ENCODE measurements at regions not wholly inside any gene's neighbourhood (a gene's known extent, or its start where the extent isn't known, plus 50 kb on each side); places are given as distances from the start of the nearest gene placed in this dataset.

- no CpG with 5 or more reads among the region's 6 CpGs for WGBS (ENCODE audit: insufficient coverage, low lambda C conversion rate)
- Histone ChIP-seq H3K27me3 (ENCODE audit: control insufficient read depth, insufficient read depth, low read length) (no peaks in the 10 kb centered on the region), H3K27ac (ENCODE audit: low read length) (no peak overlapping the region), H3K4me1 (ENCODE audit: control insufficient read depth, insufficient read depth, low read length) (no peaks in the 10 kb centered on the region), H3K9me3 (ENCODE audit: control insufficient read depth, low read depth, low read length) (no peaks in the 10 kb centered on the region), H3K36me3 (ENCODE audit: control insufficient read depth, insufficient read depth, low read length) (no peaks in the 10 kb centered on the region), H3K4me3 (ENCODE audit: low read length) (no peak overlapping the region)
- no peak for DNase-seq
Measured at GRCh38 chr13:32828711-32829110, 187.5 kb upstream of the KL start.

- no peak overlapping the region for H3K27ac ChIP-seq (ENCODE audit: low read length)
Measured at GRCh38 chr13:32829269-32829668, 187.0 kb upstream of the KL start.

DNA sequence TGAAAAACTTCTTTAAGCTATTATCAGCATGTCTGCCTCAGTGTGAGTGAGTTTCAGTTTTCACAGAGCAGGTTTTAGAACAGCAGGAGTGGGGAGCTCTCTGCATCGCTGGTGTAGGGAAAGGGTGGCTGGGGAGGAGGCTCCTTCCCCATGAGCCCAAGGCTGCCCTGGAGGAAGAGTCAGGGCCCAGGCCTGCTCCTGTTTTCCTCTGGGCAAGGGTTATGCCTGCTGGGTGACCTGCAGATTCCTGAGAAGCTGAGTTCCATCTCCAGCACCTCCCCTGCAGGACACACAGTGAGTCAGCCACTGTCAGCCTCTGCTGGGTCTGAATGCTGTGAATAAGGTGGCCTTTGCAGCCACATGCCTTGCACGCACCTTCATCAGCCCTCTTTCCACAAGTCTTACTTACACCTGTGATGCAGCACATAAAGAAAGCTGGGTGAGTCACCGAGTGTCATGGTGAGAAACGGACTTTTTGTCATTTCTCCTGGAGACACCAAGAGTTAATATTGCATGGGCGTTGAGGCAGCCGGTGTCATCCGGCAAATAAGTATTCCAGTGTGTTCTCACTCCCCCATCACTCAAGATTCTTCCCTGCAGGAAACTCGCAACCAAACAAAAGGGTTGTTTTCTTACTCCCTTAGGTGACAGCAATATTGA, 186.4 kb upstream of the KL start:
- DNase-seq = no peak
- no peaks in the 10 kb centered on the region for H3K27me3 ChIP-seq (ENCODE audit: control insufficient read depth, insufficient read depth, low read length)
- H3K4me1 ChIP-seq (ENCODE audit: control insufficient read depth, insufficient read depth, low read length) = no peaks in the 10 kb centered on the region
- no peak overlapping the region for H3K4me3 ChIP-seq (ENCODE audit: low read length)
- no CpG with 5 or more reads among the region's 8 CpGs for WGBS (ENCODE audit: insufficient coverage, low lambda C conversion rate)
- no peaks in the 10 kb centered on the region for H3K9me3 ChIP-seq (ENCODE audit: control insufficient read depth, low read depth, low read length)
- no peak overlapping the region for H3K27ac ChIP-seq (ENCODE audit: low read length)
- no peaks in the 10 kb centered on the region for H3K36me3 ChIP-seq (ENCODE audit: control insufficient read depth, insufficient read depth, low read length)

More at GRCh38 chr13:32829269-32829668, 187.0 kb upstream of the KL start:
- no peak for DNase-seq
- Histone ChIP-seq H3K36me3 (ENCODE audit: control insufficient read depth, insufficient read depth, low read length) (no peaks in the 10 kb centered on the region), H3K4me3 (ENCODE audit: low read length) (no peak overlapping the region), H3K4me1 (ENCODE audit: control insufficient read depth, insufficient read depth, low read length) (no peaks in the 10 kb centered on the region), H3K27me3 (ENCODE audit: control insufficient read depth, insufficient read depth, low read length) (no peaks in the 10 kb centered on the region), H3K9me3 (ENCODE audit: control insufficient read depth, low read depth, low read length) (no peaks in the 10 kb centered on the region)
- 73% methylated on average over 5 of the region's 6 CpGs for WGBS (ENCODE audit: insufficient coverage, low lambda C conversion rate)

GRCh38 chr13:32830336-32831031, 185.7 kb upstream of the KL start:
- DNase-seq = no peak
- Histone ChIP-seq H3K36me3 (ENCODE audit: control insufficient read depth, insufficient read depth, low read length) (no peaks in the 10 kb centered on the region), H3K9me3 (ENCODE audit: control insufficient read depth, low read depth, low read length) (no peaks in the 10 kb centered on the region), H3K27ac (ENCODE audit: low read length) (no peak overlapping the region), H3K4me3 (ENCODE audit: low read length) (no peak overlapping the region), H3K4me1 (ENCODE audit: control insufficient read depth, insufficient read depth, low read length) (no peaks in the 10 kb centered on the region), H3K27me3 (ENCODE audit: control insufficient read depth, insufficient read depth, low read length) (no peaks in the 10 kb centered on the region)
- 100% methylated on average over 2 of the region's 10 CpGs for WGBS (ENCODE audit: insufficient coverage, low lambda C conversion rate)

DNA sequence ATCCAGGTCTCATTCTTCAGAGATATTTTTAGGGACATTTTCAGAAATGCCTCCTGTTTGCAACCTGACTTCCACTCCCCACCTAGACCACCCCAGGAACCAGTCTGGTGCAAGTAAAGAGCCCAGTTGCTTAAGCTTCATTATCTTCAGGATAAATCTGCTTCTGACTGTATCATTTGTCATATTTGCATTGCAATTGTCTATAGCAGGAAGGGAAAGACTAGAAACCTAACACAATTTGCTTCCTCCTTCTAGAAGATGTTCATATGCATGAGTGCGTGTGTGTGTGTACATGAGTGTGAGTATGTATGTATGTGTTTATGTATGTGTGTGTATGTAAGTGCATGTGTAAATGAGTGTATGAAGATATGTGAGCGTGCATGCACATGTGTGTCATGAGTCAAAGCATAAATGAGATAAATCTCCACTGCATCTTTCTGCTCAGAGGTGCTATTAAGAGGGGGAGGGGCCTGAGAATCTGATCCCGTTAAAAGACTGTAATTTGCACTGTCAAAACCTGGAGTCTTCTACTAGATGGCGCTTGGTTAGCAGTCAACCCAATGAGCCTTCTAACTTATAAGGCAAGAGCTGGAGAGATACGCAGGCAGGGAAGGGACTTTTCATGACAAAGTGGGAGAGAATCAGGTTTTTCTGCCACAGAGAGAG, 178.8 kb upstream of the KL start:
- no peak overlapping the region for H3K4me3 ChIP-seq (ENCODE audit: low read length)
- DNase-seq = no peak
- H3K36me3 ChIP-seq (ENCODE audit: control insufficient read depth, insufficient read depth, low read length) = no peaks in the 10 kb centered on the region
- H3K4me1 ChIP-seq (ENCODE audit: control insufficient read depth, insufficient read depth, low read length) = no peaks in the 10 kb centered on the region
- H3K27me3 ChIP-seq (ENCODE audit: control insufficient read depth, insufficient read depth, low read length) = no peaks in the 10 kb centered on the region
- no CpG with 5 or more reads among the region's 5 CpGs for WGBS (ENCODE audit: insufficient coverage, low lambda C conversion rate)
- no peaks in the 10 kb centered on the region for H3K9me3 ChIP-seq (ENCODE audit: control insufficient read depth, low read depth, low read length)
- no peak overlapping the region for H3K27ac ChIP-seq (ENCODE audit: low read length)

DNA sequence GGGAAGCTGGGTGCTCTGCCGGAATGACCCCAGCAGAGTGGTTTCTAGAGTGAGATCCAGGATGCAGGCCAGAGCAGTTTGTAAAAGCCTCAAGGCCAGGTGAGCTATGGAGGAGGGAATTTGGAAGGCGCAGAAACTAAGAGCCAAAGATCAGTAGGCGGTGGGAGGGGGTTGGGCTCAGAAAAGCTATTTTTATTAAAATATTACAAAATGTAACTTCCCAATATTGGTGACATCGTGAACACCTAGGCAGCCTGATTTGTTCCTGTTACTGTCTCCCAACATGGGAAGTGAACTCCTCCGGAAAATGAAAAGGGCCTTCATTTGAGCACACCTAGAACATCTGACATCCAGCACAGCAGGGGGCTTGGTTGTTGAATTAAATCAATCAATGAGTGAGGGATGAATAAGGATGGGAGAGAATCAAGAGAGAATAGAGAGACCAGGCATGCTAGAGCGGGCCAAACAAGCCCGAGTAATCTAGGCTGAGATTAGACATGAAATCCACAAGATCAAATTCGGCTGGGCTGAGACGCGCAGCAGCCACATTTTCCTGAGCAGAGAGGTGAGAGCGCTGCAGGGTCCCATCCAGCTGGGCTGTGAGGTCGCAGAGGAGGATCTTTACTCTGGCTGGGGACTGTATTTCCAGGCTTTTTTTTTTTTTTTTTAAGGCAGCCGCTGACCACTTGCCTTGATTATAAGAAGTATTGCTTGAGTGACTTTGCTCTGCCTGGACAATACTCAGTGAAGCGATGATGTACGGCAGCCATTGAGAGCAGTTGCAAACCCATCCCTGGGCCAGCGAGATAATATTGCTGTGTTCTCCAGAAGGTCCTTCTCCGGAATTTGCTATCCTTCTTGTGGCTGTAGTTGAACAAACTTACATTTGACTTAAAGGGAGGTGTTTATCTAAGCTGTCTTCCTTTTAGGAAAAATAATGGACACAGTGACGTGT, 178.0 kb upstream of the KL start:
- Histone ChIP-seq H3K9me3 (ENCODE audit: control insufficient read depth, low read depth, low read length) (no peaks in the 10 kb centered on the region), H3K27me3 (ENCODE audit: control insufficient read depth, insufficient read depth, low read length) (no peaks in the 10 kb centered on the region), H3K4me3 (ENCODE audit: low read length) (no peak overlapping the region), H3K27ac (ENCODE audit: low read length) (peak overlapping the region; percentile 59), H3K36me3 (ENCODE audit: control insufficient read depth, insufficient read depth, low read length) (no peaks in the 10 kb centered on the region), H3K4me1 (ENCODE audit: control insufficient read depth, insufficient read depth, low read length) (no peaks in the 10 kb centered on the region)
- DNase-seq = no peak
- WGBS (ENCODE audit: insufficient coverage, low lambda C conversion rate) = no CpG with 5 or more reads among the region's 18 CpGs

DNA sequence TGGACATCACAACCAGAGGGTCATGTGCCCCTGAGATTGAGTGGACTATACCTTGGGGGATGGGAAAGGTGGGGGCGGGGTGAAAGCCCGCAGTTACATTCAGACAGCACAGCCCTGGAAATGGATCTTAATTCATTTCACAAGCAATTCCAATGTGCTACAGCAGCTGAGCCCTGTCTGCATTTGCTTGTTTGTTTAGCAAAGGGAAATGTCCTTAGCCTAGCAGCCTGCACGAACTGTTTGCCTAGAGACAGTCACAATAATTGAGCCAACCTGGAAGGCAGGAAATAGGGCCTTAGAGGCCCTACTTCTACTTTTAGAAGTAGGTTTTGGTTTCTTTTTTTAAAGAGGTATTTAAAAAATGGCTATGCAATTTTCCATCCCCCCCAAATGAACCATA, 177.3 kb upstream of the KL start:
- H3K4me1 ChIP-seq (ENCODE audit: control insufficient read depth, insufficient read depth, low read length) = no peaks in the 10 kb centered on the region
- peak overlapping the region; percentile 59 for H3K27ac ChIP-seq (ENCODE audit: low read length)
- no peaks in the 10 kb centered on the region for H3K36me3 ChIP-seq (ENCODE audit: control insufficient read depth, insufficient read depth, low read length)
- DNase-seq = peak; percentile 51 to 64
- WGBS (ENCODE audit: insufficient coverage, low lambda C conversion rate) = no CpG with 5 or more reads among the region's 3 CpGs
- H3K4me3 ChIP-seq (ENCODE audit: low read length) = no peak overlapping the region
- no peaks in the 10 kb centered on the region for H3K27me3 ChIP-seq (ENCODE audit: control insufficient read depth, insufficient read depth, low read length)
- no peaks in the 10 kb centered on the region for H3K9me3 ChIP-seq (ENCODE audit: control insufficient read depth, low read depth, low read length)

GRCh38 chr13:32840113-32840512, 176.1 kb upstream of the KL start:
- 100% methylated on average over 1 of the region's 5 CpGs for WGBS (ENCODE audit: insufficient coverage, low lambda C conversion rate)
- no peaks in the 10 kb centered on the region for H3K36me3 ChIP-seq (ENCODE audit: control insufficient read depth, insufficient read depth, low read length)
- H3K27me3 ChIP-seq (ENCODE audit: control insufficient read depth, insufficient read depth, low read length) = no peaks in the 10 kb centered on the region
- no peaks in the 10 kb centered on the region for H3K9me3 ChIP-seq (ENCODE audit: control insufficient read depth, low read depth, low read length)
- no peaks in the 10 kb centered on the region for H3K4me1 ChIP-seq (ENCODE audit: control insufficient read depth, insufficient read depth, low read length)
- no peak for DNase-seq
- H3K27ac ChIP-seq (ENCODE audit: low read length) = peak overlapping the region; percentile 9
- no peak overlapping the region for H3K4me3 ChIP-seq (ENCODE audit: low read length)

DNA sequence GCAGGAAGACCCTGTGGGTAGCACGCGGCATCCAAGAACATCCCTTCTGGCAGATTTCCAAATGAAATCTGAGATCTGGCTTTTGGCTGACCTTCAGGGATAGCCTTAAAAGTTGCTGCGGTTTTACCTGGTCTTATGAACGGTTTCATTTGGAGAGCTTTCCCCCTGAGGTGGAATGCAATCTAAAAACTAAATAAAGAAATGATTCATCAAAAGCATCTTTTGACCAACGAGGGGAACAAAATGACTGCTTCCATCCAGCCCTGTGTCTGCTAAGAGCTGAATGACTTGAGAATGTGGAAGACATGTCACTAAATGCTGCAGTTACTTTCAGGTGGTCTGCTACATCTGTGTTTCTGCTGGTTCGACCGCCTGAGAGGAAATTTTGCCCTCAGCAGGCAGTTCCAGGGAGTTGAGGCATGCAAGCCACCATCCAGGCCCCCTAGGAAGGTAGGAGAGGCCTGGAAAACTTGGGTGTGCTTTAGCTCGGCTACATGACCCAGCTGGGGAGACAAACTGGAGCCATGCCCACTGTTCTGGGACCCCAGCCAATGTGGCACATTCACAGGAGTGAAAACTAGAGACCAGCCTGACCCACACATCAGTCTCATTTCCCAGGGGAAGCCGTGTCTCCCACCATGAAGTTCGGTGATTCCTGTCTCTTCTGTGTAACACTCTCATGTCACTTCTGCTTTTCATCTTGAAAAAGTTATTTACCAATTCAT, 175.1 kb upstream of the KL start:
- WGBS (ENCODE audit: insufficient coverage, low lambda C conversion rate) = 71% methylated on average over 4 of the region's 10 CpGs
- no peak for DNase-seq
- H3K36me3 ChIP-seq (ENCODE audit: control insufficient read depth, insufficient read depth, low read length) = no peaks in the 10 kb centered on the region

More for the DNA sequence above, 175.1 kb upstream of the KL start:
- Histone ChIP-seq H3K4me3 (ENCODE audit: low read length) (no peak overlapping the region), H3K27ac (ENCODE audit: low read length) (no peak overlapping the region), H3K9me3 (ENCODE audit: control insufficient read depth, low read depth, low read length) (no peaks in the 10 kb centered on the region), H3K27me3 (ENCODE audit: control insufficient read depth, insufficient read depth, low read length) (no peaks in the 10 kb centered on the region), H3K4me1 (ENCODE audit: control insufficient read depth, insufficient read depth, low read length) (no peaks in the 10 kb centered on the region)

Data from large intestine (tissue), 3 donors.